Tibial nerve (tissue), 3 donors: ENCODE measurements at regions not wholly inside any gene's neighbourhood (a gene's known extent, or its start where the extent isn't known, plus 50 kb on each side); places are given as distances from the start of the nearest gene placed in this dataset.

Experiments
- POLR2A ChIP-seq, 2 donors: fragments of 450-650 bp; IDR thresholded peaks; one replicate each; pipeline ENCODE4 v1.6.1; 2017; ENCODE audit warnings: antibody characterized with exemption in 2 of 2, mild to moderate bottlenecking in 2 of 2, moderate library complexity in 2 of 2
- TF ChIP-seq, protein P1 (sequence below), 5 experiments: fragments of 200-600 bp in 3 of 5; fragments of 450-650 bp in 2 of 5; sonication (generic) in 3 of 5; IDR thresholded peaks; one replicate each; pipeline ENCODE4 v1.5.1; 2016 to 2019; ENCODE audit warnings: antibody characterized with exemption in 5 of 5, mild to moderate bottlenecking in 3 of 5, moderate library complexity in 2 of 5

DNA sequence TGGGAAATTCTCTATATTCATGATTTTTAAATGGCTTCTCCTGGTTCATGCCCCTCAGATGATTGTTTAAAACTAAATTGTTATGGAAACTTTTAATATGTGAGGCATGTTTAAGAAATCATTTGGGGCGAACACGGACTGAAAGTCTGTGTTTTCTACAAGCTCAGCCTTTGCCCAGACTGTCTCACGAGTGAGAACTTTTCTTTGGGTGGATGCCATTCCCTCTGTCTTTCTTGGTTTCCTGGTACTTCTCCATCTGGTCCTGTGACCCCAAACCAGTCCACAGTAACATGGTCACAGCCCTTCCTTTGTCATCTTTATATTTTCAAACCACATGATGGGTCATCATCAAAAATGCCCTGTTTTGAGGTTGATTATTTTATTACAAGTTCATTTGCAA is 186.6 kb upstream of the GNPDA2 start:
- TF ChIP-seq, protein P1, sequence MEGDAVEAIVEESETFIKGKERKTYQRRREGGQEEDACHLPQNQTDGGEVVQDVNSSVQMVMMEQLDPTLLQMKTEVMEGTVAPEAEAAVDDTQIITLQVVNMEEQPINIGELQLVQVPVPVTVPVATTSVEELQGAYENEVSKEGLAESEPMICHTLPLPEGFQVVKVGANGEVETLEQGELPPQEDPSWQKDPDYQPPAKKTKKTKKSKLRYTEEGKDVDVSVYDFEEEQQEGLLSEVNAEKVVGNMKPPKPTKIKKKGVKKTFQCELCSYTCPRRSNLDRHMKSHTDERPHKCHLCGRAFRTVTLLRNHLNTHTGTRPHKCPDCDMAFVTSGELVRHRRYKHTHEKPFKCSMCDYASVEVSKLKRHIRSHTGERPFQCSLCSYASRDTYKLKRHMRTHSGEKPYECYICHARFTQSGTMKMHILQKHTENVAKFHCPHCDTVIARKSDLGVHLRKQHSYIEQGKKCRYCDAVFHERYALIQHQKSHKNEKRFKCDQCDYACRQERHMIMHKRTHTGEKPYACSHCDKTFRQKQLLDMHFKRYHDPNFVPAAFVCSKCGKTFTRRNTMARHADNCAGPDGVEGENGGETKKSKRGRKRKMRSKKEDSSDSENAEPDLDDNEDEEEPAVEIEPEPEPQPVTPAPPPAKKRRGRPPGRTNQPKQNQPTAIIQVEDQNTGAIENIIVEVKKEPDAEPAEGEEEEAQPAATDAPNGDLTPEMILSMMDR (IDR thresholded peaks at IDR 0.05): no peak
- TF ChIP-seq POLR2A (IDR thresholded peaks at IDR 0.05): no peak
